ENCODE measurements at regions not wholly inside any gene's neighbourhood (a gene's known extent, or its start where the extent isn't known, plus 50 kb on each side); places are given as distances from the start of the nearest gene placed in this dataset.

DNA sequence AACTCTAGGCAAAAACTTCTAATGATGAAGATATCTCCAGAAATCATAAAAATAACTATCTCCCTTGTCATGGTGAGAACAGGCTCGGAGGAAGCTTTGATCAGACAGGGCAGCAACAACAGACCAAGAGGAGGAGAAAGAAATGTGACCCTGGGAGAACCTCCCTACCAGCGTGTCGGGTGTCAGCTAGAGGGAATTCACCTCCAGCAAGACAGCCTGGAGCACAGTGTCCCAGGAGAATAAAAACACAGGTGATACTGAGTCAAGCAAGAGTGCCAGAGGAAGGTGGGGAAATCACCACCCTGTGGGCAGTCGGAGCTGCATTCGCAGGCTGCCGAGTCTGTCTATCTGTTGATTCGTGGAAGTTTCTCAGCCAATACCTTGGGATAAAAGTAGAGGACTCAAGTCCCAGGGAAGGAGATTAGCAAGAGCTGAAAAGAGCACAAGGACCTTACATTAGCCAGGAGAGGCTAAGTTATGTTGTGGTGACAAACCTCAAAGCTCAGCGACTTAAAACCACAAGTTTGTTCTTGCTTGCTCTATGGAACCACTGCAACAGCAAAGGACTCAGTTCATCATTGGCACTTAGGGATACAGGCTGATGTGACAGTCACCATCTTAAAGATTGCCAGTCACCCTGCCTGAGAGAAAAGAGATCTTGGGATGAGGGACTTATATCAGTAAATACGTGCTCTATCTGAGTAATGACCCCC, 598.3 kb downstream of the CCDC171 start:
- peaks cover 0 to 3% (median 0%) of the 10 kb centered on the region in 4 donors for H3K27me3 ChIP-seq (ENCODE audit: control insufficient read depth in 4 of 4, insufficient read depth in 4 of 4, low read length in 3 of 4)
- peaks cover 0 to 3% (median 0%) of the 10 kb centered on the region in 4 donors for H3K4me1 ChIP-seq (ENCODE audit: control insufficient read depth in 4 of 4, insufficient read depth in 4 of 4, low read length in 3 of 4)
- no peak for DNase-seq (ENCODE audit: low spot score)
- no peak overlapping the region for H3K9ac ChIP-seq (ENCODE audit: low read depth in 1 of 2, low read length in 2 of 2)
- no peak overlapping the region for H3K4me3 ChIP-seq (ENCODE audit: low read depth in 1 of 3, low read length in 3 of 3)
- no peak overlapping the region for H3K27ac ChIP-seq (ENCODE audit: low read depth in 1 of 2, low read length in 2 of 2)
- no peaks in the 10 kb centered on the region for H3K36me3 ChIP-seq (ENCODE audit: control insufficient read depth in 4 of 4, insufficient read depth in 3 of 4, low read depth in 1 of 4, low read length in 3 of 4)
- H3K9me3 ChIP-seq (ENCODE audit: control insufficient read depth in 4 of 4, low read length in 3 of 4): no peaks in the 10 kb centered on the region
- TF ChIP-seq TAF1 (conservative IDR thresholded peaks at IDR 0.05): no peak
- no peak for TF ChIP-seq MAX (IDR thresholded peaks at IDR 0.05)
- TF ChIP-seq EGR1 (IDR thresholded peaks at IDR 0.05; ENCODE audit: low read depth in 2 of 2): no peak
- no peak for TF ChIP-seq JUND (IDR thresholded peaks at IDR 0.05)
- TF ChIP-seq, protein P1, sequence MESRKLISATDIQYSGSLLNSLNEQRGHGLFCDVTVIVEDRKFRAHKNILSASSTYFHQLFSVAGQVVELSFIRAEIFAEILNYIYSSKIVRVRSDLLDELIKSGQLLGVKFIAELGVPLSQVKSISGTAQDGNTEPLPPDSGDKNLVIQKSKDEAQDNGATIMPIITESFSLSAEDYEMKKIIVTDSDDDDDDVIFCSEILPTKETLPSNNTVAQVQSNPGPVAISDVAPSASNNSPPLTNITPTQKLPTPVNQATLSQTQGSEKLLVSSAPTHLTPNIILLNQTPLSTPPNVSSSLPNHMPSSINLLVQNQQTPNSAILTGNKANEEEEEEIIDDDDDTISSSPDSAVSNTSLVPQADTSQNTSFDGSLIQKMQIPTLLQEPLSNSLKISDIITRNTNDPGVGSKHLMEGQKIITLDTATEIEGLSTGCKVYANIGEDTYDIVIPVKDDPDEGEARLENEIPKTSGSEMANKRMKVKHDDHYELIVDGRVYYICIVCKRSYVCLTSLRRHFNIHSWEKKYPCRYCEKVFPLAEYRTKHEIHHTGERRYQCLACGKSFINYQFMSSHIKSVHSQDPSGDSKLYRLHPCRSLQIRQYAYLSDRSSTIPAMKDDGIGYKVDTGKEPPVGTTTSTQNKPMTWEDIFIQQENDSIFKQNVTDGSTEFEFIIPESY (IDR thresholded peaks at IDR 0.05): no peak
- TF ChIP-seq YY1 (IDR thresholded peaks at IDR 0.05): no peak
- TF ChIP-seq FOXA1 (IDR thresholded peaks at IDR 0.05): no peak
- TF ChIP-seq, protein P2, sequence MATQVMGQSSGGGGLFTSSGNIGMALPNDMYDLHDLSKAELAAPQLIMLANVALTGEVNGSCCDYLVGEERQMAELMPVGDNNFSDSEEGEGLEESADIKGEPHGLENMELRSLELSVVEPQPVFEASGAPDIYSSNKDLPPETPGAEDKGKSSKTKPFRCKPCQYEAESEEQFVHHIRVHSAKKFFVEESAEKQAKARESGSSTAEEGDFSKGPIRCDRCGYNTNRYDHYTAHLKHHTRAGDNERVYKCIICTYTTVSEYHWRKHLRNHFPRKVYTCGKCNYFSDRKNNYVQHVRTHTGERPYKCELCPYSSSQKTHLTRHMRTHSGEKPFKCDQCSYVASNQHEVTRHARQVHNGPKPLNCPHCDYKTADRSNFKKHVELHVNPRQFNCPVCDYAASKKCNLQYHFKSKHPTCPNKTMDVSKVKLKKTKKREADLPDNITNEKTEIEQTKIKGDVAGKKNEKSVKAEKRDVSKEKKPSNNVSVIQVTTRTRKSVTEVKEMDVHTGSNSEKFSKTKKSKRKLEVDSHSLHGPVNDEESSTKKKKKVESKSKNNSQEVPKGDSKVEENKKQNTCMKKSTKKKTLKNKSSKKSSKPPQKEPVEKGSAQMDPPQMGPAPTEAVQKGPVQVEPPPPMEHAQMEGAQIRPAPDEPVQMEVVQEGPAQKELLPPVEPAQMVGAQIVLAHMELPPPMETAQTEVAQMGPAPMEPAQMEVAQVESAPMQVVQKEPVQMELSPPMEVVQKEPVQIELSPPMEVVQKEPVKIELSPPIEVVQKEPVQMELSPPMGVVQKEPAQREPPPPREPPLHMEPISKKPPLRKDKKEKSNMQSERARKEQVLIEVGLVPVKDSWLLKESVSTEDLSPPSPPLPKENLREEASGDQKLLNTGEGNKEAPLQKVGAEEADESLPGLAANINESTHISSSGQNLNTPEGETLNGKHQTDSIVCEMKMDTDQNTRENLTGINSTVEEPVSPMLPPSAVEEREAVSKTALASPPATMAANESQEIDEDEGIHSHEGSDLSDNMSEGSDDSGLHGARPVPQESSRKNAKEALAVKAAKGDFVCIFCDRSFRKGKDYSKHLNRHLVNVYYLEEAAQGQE (IDR thresholded peaks at IDR 0.05): no peak
- TF ChIP-seq ATF3 (IDR thresholded peaks at IDR 0.05): no peak
- TF ChIP-seq HNF4G (IDR thresholded peaks at IDR 0.05): no peak
- no peak for TF ChIP-seq GABPA (IDR thresholded peaks at IDR 0.05 in 1 of 2, conservative IDR thresholded peaks at IDR 0.05 in 1 of 2)
- no peak for TF ChIP-seq RXRA (IDR thresholded peaks at IDR 0.05)
- WGBS: 69% methylated on average over 9 of the region's 9 CpGs

GRCh38 chr9:16152276-16153101, 599.6 kb downstream of the CCDC171 start:
- H3K27me3 ChIP-seq (ENCODE audit: control insufficient read depth in 4 of 4, insufficient read depth in 4 of 4, low read length in 3 of 4): peaks cover 0 to 3% (median 0%) of the 10 kb centered on the region in 4 donors
- DNase-seq (ENCODE audit: low spot score): no peak
- WGBS: 73% methylated on average over 12 of the region's 12 CpGs
- H3K36me3 ChIP-seq (ENCODE audit: control insufficient read depth in 4 of 4, insufficient read depth in 3 of 4, low read depth in 1 of 4, low read length in 3 of 4): no peaks in the 10 kb centered on the region
- H3K4me1 ChIP-seq (ENCODE audit: control insufficient read depth in 4 of 4, insufficient read depth in 4 of 4, low read length in 3 of 4): peaks cover 0 to 3% (median 0%) of the 10 kb centered on the region in 4 donors
- H3K27ac ChIP-seq (ENCODE audit: low read depth in 1 of 2, low read length in 2 of 2): no peak overlapping the region
- H3K9ac ChIP-seq (ENCODE audit: low read depth in 1 of 2, low read length in 2 of 2): no peak overlapping the region
- H3K4me3 ChIP-seq (ENCODE audit: low read depth in 1 of 3, low read length in 3 of 3): no peak overlapping the region
- H3K9me3 ChIP-seq (ENCODE audit: control insufficient read depth in 4 of 4, low read length in 3 of 4): no peaks in the 10 kb centered on the region
- TF ChIP-seq, protein P2 (IDR thresholded peaks at IDR 0.05): no peak
- TF ChIP-seq SP1 (IDR thresholded peaks at IDR 0.05): no peak
- no peak for TF ChIP-seq JUND (IDR thresholded peaks at IDR 0.05)
- no peak for TF ChIP-seq HNF4G (IDR thresholded peaks at IDR 0.05)
- no peak for TF ChIP-seq ATF3 (IDR thresholded peaks at IDR 0.05)
- TF ChIP-seq EGR1 (IDR thresholded peaks at IDR 0.05; ENCODE audit: low read depth in 2 of 2): no peak
- no peak for TF ChIP-seq YY1 (IDR thresholded peaks at IDR 0.05)
- TF ChIP-seq FOXA2 (IDR thresholded peaks at IDR 0.05): no peak
- TF ChIP-seq HNF4A (conservative IDR thresholded peaks at IDR 0.05): no peak
- TF ChIP-seq, protein P3, sequence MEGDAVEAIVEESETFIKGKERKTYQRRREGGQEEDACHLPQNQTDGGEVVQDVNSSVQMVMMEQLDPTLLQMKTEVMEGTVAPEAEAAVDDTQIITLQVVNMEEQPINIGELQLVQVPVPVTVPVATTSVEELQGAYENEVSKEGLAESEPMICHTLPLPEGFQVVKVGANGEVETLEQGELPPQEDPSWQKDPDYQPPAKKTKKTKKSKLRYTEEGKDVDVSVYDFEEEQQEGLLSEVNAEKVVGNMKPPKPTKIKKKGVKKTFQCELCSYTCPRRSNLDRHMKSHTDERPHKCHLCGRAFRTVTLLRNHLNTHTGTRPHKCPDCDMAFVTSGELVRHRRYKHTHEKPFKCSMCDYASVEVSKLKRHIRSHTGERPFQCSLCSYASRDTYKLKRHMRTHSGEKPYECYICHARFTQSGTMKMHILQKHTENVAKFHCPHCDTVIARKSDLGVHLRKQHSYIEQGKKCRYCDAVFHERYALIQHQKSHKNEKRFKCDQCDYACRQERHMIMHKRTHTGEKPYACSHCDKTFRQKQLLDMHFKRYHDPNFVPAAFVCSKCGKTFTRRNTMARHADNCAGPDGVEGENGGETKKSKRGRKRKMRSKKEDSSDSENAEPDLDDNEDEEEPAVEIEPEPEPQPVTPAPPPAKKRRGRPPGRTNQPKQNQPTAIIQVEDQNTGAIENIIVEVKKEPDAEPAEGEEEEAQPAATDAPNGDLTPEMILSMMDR (IDR thresholded peaks at IDR 0.05; ENCODE audit: low read depth, low read length, missing input control): no peak
- TF ChIP-seq FOXA1 (IDR thresholded peaks at IDR 0.05): no peak
- TF ChIP-seq GABPA (IDR thresholded peaks at IDR 0.05 in 1 of 2, conservative IDR thresholded peaks at IDR 0.05 in 1 of 2): no peak
- no peak for TF ChIP-seq MAX (IDR thresholded peaks at IDR 0.05)

Data from liver (tissue), 8 donors.